OCI-LY1 (cell line): ENCODE measurements at regions not wholly inside any gene's neighbourhood (a gene's known extent, or its start where the extent isn't known, plus 50 kb on each side); places are given as distances from the start of the nearest gene placed in this dataset.

Experiments
- H2AFZ ChIP-seq: fragments of 200-600 bp; sonication (generic), shearing (Covaris generic); 2 replicates; pipeline ENCODE4 v1.6.0; 2014; ENCODE audit warnings: antibody characterized with exemption, mild to moderate bottlenecking, low read length
- H3F3A ChIP-seq: fragments of 200-600 bp; sonication (generic), shearing (Covaris generic); 2 replicates; pipeline ENCODE4 v1.6.0; 2014; ENCODE audit warnings: mild to moderate bottlenecking, antibody characterized with exemption, low read length, moderate library complexity; ENCODE audit not compliant: insufficient read depth
- H3K27ac ChIP-seq: fragments of 200-600 bp; sonication (generic); 2 replicates; pipeline ENCODE4 v1.5.1; 2014; ENCODE audit warnings: low read length, mixed run types, mild to moderate bottlenecking, low read depth; ENCODE audit not compliant: poor library complexity, severe bottlenecking
- H3K27me3 ChIP-seq: fragments of 200-600 bp; sonication (generic); 2 replicates; pipeline ENCODE4 v1.6.0; 2014; ENCODE audit warnings: antibody characterized with exemption, mild to moderate bottlenecking, low read length, moderate library complexity; ENCODE audit not compliant: insufficient read depth
- H3K36me3 ChIP-seq: fragments of 200-600 bp; sonication (generic); 2 replicates; pipeline ENCODE4 v1.6.1; 2014; ENCODE audit warnings: mild to moderate bottlenecking, antibody characterized with exemption, low read length, moderate library complexity, mixed read lengths; ENCODE audit not compliant: insufficient read depth
- H3K4me1 ChIP-seq: fragments of 200-600 bp; sonication (generic); 2 replicates; pipeline ENCODE4 v1.5.1; 2014; ENCODE audit warnings: mild to moderate bottlenecking, low read length, moderate library complexity; ENCODE audit not compliant: insufficient read depth, severe bottlenecking
- H3K4me2 ChIP-seq: fragments of 200-600 bp; sonication (generic), shearing (Covaris generic); 2 replicates; pipeline ENCODE4 v1.6.1; 2014; ENCODE audit warnings: low read length
- H3K4me3 ChIP-seq: fragments of 200-600 bp; sonication (generic); 2 replicates; pipeline ENCODE4 v1.5.1; 2014; ENCODE audit warnings: low read length, low read depth, mild to moderate bottlenecking, mixed read lengths; ENCODE audit not compliant: poor library complexity, severe bottlenecking
- H3K79me2 ChIP-seq: fragments of 200-600 bp; shearing (Covaris generic); 2 replicates; pipeline ENCODE4 v1.6.1; 2016; ENCODE audit warnings: mixed run types, low read length, mixed read lengths; ENCODE audit not compliant: insufficient read depth
- H3K9ac ChIP-seq: fragments of 200-600 bp; sonication (generic), shearing (Covaris generic); 2 replicates; pipeline ENCODE4 v1.6.1; 2014; ENCODE audit warnings: mild to moderate bottlenecking, low read length, mixed read lengths
- H3K9me2 ChIP-seq: fragments of 200-600 bp; sonication (generic), shearing (Covaris generic); 2 replicates; pipeline ENCODE4 v1.6.1; 2014; ENCODE audit warnings: low read depth, mild to moderate bottlenecking, low read length, mixed read lengths
- H3K9me3 ChIP-seq: fragments of 200-600 bp; shearing (Covaris generic); 2 replicates; pipeline ENCODE4 v1.6.1; 2014; ENCODE audit warnings: low read length, mixed read lengths
- H4K20me1 ChIP-seq: fragments of 200-600 bp; sonication (generic), shearing (Covaris generic); 2 replicates; pipeline ENCODE4 v1.6.0; 2016; ENCODE audit warnings: mild to moderate bottlenecking, low read length; ENCODE audit not compliant: insufficient read depth
- EZH2 ChIP-seq: fragments of 200-600 bp; sonication (generic), shearing (Covaris generic); IDR thresholded peaks from 2 replicates; pipeline ENCODE4 v1.8.0; 2017; ENCODE audit warnings: borderline replicate concordance, mixed run types, mild to moderate bottlenecking, antibody characterized with exemption, low read length, moderate library complexity, mixed read lengths
- TF ChIP-seq, protein P1 (sequence below): fragments of 200-600 bp; sonication (generic), shearing (Covaris generic); IDR thresholded peaks from 2 replicates; pipeline ENCODE4 v1.5.1; 2017; ENCODE audit warnings: mild to moderate bottlenecking, antibody characterized with exemption, low read length, moderate library complexity, mixed read lengths

DNA sequence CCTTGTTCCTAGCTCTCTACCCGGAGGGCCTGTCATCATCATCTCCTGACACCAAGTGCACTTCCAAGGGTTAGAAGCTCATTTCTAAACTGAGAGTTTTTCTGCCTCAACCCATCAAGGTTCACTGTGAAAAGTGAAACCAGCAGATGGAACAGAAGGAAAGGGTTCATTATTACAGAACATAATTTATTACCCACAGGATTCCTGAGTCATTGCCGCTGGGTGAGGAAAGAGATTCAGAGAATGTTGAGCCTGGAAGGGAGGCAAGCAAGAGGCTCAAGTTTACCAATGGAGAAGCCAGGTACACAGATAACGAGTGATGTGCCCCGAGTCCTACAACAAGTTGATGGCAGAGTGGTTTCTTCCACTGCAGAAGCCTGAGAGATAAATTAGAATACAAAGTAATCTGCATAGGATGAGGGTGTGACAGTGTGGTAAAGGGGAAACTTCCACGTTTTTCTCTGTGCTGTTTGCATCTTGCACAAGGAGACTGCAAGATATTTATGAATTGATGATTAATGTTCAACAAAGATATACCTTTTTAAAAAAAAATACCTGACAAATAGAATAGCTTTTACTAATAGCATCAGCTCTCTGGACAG, 80.5 kb upstream of the SETMAR start:
- no peak overlapping the region for H3K9ac ChIP-seq
- no peak overlapping the region for H3K4me2 ChIP-seq
- H3K4me3 ChIP-seq = no peak overlapping the region
- H3K9me2 ChIP-seq = no peaks in the 10 kb centered on the region
- no peaks in the 10 kb centered on the region for H3K79me2 ChIP-seq
- no peaks in the 10 kb centered on the region for H3K9me3 ChIP-seq
- H2AFZ ChIP-seq = no peak overlapping the region
- no peaks in the 10 kb centered on the region for H3F3A ChIP-seq
- TF ChIP-seq EZH2 = no peak
- TF ChIP-seq, protein P1, sequence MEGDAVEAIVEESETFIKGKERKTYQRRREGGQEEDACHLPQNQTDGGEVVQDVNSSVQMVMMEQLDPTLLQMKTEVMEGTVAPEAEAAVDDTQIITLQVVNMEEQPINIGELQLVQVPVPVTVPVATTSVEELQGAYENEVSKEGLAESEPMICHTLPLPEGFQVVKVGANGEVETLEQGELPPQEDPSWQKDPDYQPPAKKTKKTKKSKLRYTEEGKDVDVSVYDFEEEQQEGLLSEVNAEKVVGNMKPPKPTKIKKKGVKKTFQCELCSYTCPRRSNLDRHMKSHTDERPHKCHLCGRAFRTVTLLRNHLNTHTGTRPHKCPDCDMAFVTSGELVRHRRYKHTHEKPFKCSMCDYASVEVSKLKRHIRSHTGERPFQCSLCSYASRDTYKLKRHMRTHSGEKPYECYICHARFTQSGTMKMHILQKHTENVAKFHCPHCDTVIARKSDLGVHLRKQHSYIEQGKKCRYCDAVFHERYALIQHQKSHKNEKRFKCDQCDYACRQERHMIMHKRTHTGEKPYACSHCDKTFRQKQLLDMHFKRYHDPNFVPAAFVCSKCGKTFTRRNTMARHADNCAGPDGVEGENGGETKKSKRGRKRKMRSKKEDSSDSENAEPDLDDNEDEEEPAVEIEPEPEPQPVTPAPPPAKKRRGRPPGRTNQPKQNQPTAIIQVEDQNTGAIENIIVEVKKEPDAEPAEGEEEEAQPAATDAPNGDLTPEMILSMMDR = no peak
- no peaks in the 10 kb centered on the region for H3K4me1 ChIP-seq
- H3K36me3 ChIP-seq = no peaks in the 10 kb centered on the region
- no peaks in the 10 kb centered on the region for H4K20me1 ChIP-seq
- no peaks in the 10 kb centered on the region for H3K27me3 ChIP-seq
- no peak overlapping the region for H3K27ac ChIP-seq

- Histone ChIP-seq H3K9ac (no peak overlapping the region), H3K4me2 (no peak overlapping the region), H2AFZ (no peak overlapping the region), H3K4me3 (no peak overlapping the region), H3K27ac (no peak overlapping the region), H4K20me1 (no peaks in the 10 kb centered on the region), H3K4me1 (no peaks in the 10 kb centered on the region), H3K79me2 (no peaks in the 10 kb centered on the region), H3K9me3 (no peaks in the 10 kb centered on the region), H3F3A (no peaks in the 10 kb centered on the region), H3K27me3 (no peaks in the 10 kb centered on the region), H3K9me2 (no peaks in the 10 kb centered on the region), H3K36me3 (no peaks in the 10 kb centered on the region)
- TF ChIP-seq, protein P1 = no peak
- no peak for TF ChIP-seq EZH2
Measured at GRCh38 chr3:4223777-4224176, 79.4 kb upstream of the SETMAR start.

DNA sequence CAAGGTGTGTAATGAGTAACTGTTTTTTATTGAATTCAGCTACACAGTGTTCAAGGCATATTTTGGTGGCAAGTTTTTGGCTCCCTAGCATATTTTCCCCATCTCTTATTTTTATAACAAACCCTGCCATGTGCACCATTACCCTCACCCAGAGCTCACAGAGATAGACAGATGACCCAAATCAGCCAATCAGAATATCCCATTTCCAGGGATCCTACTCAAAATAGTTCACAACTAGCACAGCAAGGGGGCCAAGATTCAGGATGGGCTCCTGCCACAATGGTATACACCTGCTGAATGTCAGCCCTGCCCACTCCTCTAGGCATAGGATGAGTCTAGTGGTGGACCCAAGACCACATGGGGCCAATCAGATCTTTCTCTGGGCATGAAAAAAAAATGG, 78.8 kb upstream of the SETMAR start:
- Histone ChIP-seq H3K79me2 (no peaks in the 10 kb centered on the region), H3K27me3 (no peaks in the 10 kb centered on the region), H3K4me3 (no peak overlapping the region), H3K36me3 (no peaks in the 10 kb centered on the region), H2AFZ (no peak overlapping the region), H3K4me1 (no peaks in the 10 kb centered on the region), H3K9ac (no peak overlapping the region), H4K20me1 (no peaks in the 10 kb centered on the region), H3F3A (no peaks in the 10 kb centered on the region), H3K9me3 (no peaks in the 10 kb centered on the region), H3K27ac (no peak overlapping the region), H3K4me2 (no peak overlapping the region), H3K9me2 (no peaks in the 10 kb centered on the region)
- TF ChIP-seq, protein P1 = no peak
- TF ChIP-seq EZH2 = no peak
